IMR-90 (cell line): ENCODE measurements at regions not wholly inside any gene's neighbourhood (a gene's known extent, or its start where the extent isn't known, plus 50 kb on each side); places are given as distances from the start of the nearest gene placed in this dataset.

ENCODE experiments used
- ATAC-seq: fragments of 200-7000 bp; cut with Tn5 transposase; 2 replicates; pipeline ENCODE4 v1.9.1; 2020; ENCODE audit warnings: low read depth, mild to moderate bottlenecking, moderate library complexity
- BruUV-seq: library from RNA; stranded (reverse); fragments of 400-500 nt; replicated peaks from 2 replicates; lab custom pipeline; 2021; lab: Mats Ljungman, UMichigan
- CTCF ChIA-PET: fragments of 300-600 bp; formaldehyde crosslinking; extraction: SDS; loops from one replicate; lab custom pipeline; 2021; ENCODE audit warnings: antibody characterized with exemption; lab: Yijun Ruan, JAX
- POLR2A ChIA-PET: fragments of 300-600 bp; sonication (Branson Sonifier 250); formaldehyde crosslinking; loops from one replicate; lab custom pipeline; 2022; ENCODE audit warnings: antibody characterized with exemption; ENCODE audit not compliant: unreplicated experiment; lab: Charles Lee
- DNase-seq: peaks from one replicate; pipeline ENCODE4 v3.0.0; 2013
- H2AFZ ChIP-seq: replicated peaks from 2 replicates; pipeline ENCODE3; 2013; ENCODE audit warnings: low read length, mild to moderate bottlenecking; ENCODE audit not compliant: poor library complexity
- H2AK5ac ChIP-seq: 2 replicates; pipeline ENCODE4 v1.6.1; 2013; ENCODE audit warnings: low read depth, low read length, inconsistent platforms
- H2AK9ac ChIP-seq: replicated peaks from 2 replicates; pipeline ENCODE3; 2013; ENCODE audit warnings: mild to moderate bottlenecking, low read depth, low read length, moderate library complexity; ENCODE audit not compliant: poor library complexity
- H2BK120ac ChIP-seq: 2 replicates; pipeline ENCODE4 v1.6.1; 2013; ENCODE audit warnings: low read depth, low read length, inconsistent platforms
- H2BK15ac ChIP-seq: 3 replicates; pipeline ENCODE4 v1.6.1; 2013; ENCODE audit warnings: low read depth, low read length, inconsistent platforms
- H2BK20ac ChIP-seq: 2 replicates; pipeline ENCODE4 v1.6.1; 2013; ENCODE audit warnings: low read depth, mild to moderate bottlenecking, inconsistent platforms, low read length, moderate library complexity
- H2BK5ac ChIP-seq: 2 replicates; pipeline ENCODE4 v1.6.1; 2013; ENCODE audit warnings: mild to moderate bottlenecking, low read depth, low read length, inconsistent platforms; ENCODE audit not compliant: poor library complexity, severe bottlenecking
- H3K14ac ChIP-seq: replicated peaks from 2 replicates; pipeline ENCODE4 v1.6.1; 2013; ENCODE audit warnings: low read depth, low read length, inconsistent platforms
- H3K18ac ChIP-seq: 2 replicates; pipeline ENCODE4 v1.6.1; 2013; ENCODE audit warnings: low read depth, low read length, control low read depth
- H3K23ac ChIP-seq: 2 replicates; pipeline ENCODE4 v1.6.1; 2013; ENCODE audit warnings: low read depth, low read length, inconsistent platforms
- H3K27ac ChIP-seq: 2 replicates; pipeline ENCODE4 v1.5.1; 2013; ENCODE audit warnings: mild to moderate bottlenecking, control low read depth, low read length; ENCODE audit not compliant: insufficient read depth
- H3K27me3 ChIP-seq: 2 replicates; pipeline ENCODE4 v1.6.1; 2013; ENCODE audit warnings: low read length; ENCODE audit not compliant: control insufficient read depth, insufficient read depth
- H3K36me3 ChIP-seq: 2 replicates; pipeline ENCODE4 v1.6.1; 2013; ENCODE audit warnings: low read length, mixed read lengths; ENCODE audit not compliant: control insufficient read depth, insufficient read depth
- H3K4ac ChIP-seq: 2 replicates; pipeline ENCODE4 v1.6.1; 2013; ENCODE audit warnings: low read depth, low read length, inconsistent platforms
- H3K4me1 ChIP-seq: 2 replicates; pipeline ENCODE4 v1.6.1; 2013; ENCODE audit warnings: low read length, mixed read lengths; ENCODE audit not compliant: control insufficient read depth, insufficient read depth
- H3K4me2 ChIP-seq: 2 replicates; pipeline ENCODE4 v1.6.1; 2013; ENCODE audit warnings: low read depth, mild to moderate bottlenecking, control low read depth, low read length, moderate library complexity
- H3K4me3 ChIP-seq: 2 replicates; pipeline ENCODE4 v1.5.1; 2013; ENCODE audit warnings: low read depth, mild to moderate bottlenecking, control low read depth, low read length, moderate library complexity; ENCODE audit not compliant: insufficient read depth
- H3K56ac ChIP-seq: 2 replicates; pipeline ENCODE4 v1.6.1; 2013; ENCODE audit warnings: low read length, inconsistent platforms; ENCODE audit not compliant: insufficient read depth; ENCODE audit errors: extremely low read depth
- H3K79me1 ChIP-seq, 2 experiments: 2 replicates each; pipeline ENCODE4 v1.6.1; 2013; ENCODE audit warnings: low read length in 2 of 2, inconsistent platforms in 1 of 2, low read depth in 1 of 2
- H3K9ac ChIP-seq: 2 replicates; pipeline ENCODE4 v1.6.1; 2013; ENCODE audit warnings: low read depth, low read length, control low read depth
- H3K9me1 ChIP-seq: 2 replicates; pipeline ENCODE4 v1.6.1; 2013; ENCODE audit warnings: low read length, inconsistent platforms; ENCODE audit not compliant: insufficient read depth
- H3K9me3 ChIP-seq: 2 replicates; pipeline ENCODE4 v1.6.1; 2013; ENCODE audit warnings: low read length; ENCODE audit not compliant: control insufficient read depth, insufficient read depth
- H4K20me1 ChIP-seq: 2 replicates; pipeline ENCODE4 v1.6.1; 2013; ENCODE audit warnings: low read length, inconsistent platforms; ENCODE audit not compliant: insufficient read depth
- H4K5ac ChIP-seq: 2 replicates; pipeline ENCODE4 v1.6.1; 2013; ENCODE audit warnings: mild to moderate bottlenecking, low read depth, low read length, control low read depth
- H4K8ac ChIP-seq, 2 experiments: 2 replicates each; pipeline ENCODE4 v1.6.1; 2013; ENCODE audit warnings: low read depth in 2 of 2, low read length in 2 of 2, control low read depth in 1 of 2, inconsistent platforms in 1 of 2
- H4K91ac ChIP-seq: 2 replicates; pipeline ENCODE4 v1.6.1; 2013; ENCODE audit warnings: low read depth, low read length, inconsistent platforms; ENCODE audit not compliant: insufficient read depth
- BHLHE40 ChIP-seq: fragments of 150-350 bp; IDR thresholded peaks from 2 replicates; pipeline ENCODE4 v1.6.1; 2016; ENCODE audit warnings: mild to moderate bottlenecking, low read depth, low read length
- CHD1 ChIP-seq: IDR thresholded peaks from 2 replicates; pipeline ENCODE4 v1.6.1; 2012; ENCODE audit warnings: low read depth, low read length, improper control_type of control experiment
- MXI1 ChIP-seq: IDR thresholded peaks from 2 replicates; pipeline ENCODE4 v1.6.1; 2012; ENCODE audit warnings: low read depth, mild to moderate bottlenecking, low read length, moderate library complexity, borderline replicate concordance
- POLR2A ChIP-seq: IDR thresholded peaks from 2 replicates; pipeline ENCODE4 v1.6.1; 2012; ENCODE audit warnings: mild to moderate bottlenecking, low read depth, low read length
- RCOR1 ChIP-seq: IDR thresholded peaks from 2 replicates; pipeline ENCODE4 v1.6.1; 2012; ENCODE audit warnings: mild to moderate bottlenecking, low read length, improper control_type of control experiment; ENCODE audit not compliant: insufficient replicate concordance
- SMC3 ChIP-seq: fragments of 150-350 bp; IDR thresholded peaks from 2 replicates; pipeline ENCODE4 v1.6.1; 2016; ENCODE audit warnings: low read depth, mild to moderate bottlenecking, antibody characterized with exemption, low read length, moderate library complexity
- USF2 ChIP-seq: fragments of 150-350 bp; IDR thresholded peaks from 2 replicates; pipeline ENCODE4 v1.6.1; 2017; ENCODE audit warnings: mild to moderate bottlenecking, antibody characterized with exemption, low read length, low read depth
- WGBS, 2 experiments: methylation state at CpG; one replicate each; pipeline versions ENCODE4 v1.1.5 to v1.1.7; 2013; ENCODE audit warnings: missing lambda C conversion rate in 2 of 2; ENCODE audit not compliant: insufficient read length in 1 of 2; ENCODE audit errors: extremely low coverage in 2 of 2; 5-methylcytosine and 5-hydroxymethylcytosine counted together
- dilution Hi-C: fragments of 300-500 bp; cut with HindIII; formaldehyde crosslinking; loops from one replicate; pipeline ENCODE4 v1.14.3; 2018; ENCODE audit warnings: low sequenced_read_pairs; ENCODE audit not compliant: unreplicated experiment
- in situ Hi-C: fragments of 300-500 bp; cut with MboI; formaldehyde crosslinking; loops from 3 replicates; pipeline ENCODE4 v1.14.3; 2019; ENCODE audit warnings: low sequenced_read_pairs, inconsistent platforms, mixed read lengths
- intact Hi-C: fragments of 100-400 bp; cut with micrococcal nuclease; formaldehyde crosslinking; loops from 2 replicates; pipeline ENCODE4 v1.10.0; 2022

GRCh38 chrX:3465017-3465416 lies 118.6 kb upstream of the MXRA5 start:
- Histone ChIP-seq H3K4me1 (no peaks in the 10 kb centered on the region), H3K9ac (no peak overlapping the region), H2BK20ac (no peak overlapping the region), H2AK5ac (no peak overlapping the region), H2AFZ (no peak overlapping the region), H4K20me1 (no peaks in the 10 kb centered on the region), H3K36me3 (no peaks in the 10 kb centered on the region), H2AK9ac (no peak overlapping the region), H4K8ac (no peak overlapping the region), H3K4ac (no peak overlapping the region), H3K4me2 (no peak overlapping the region), H3K9me1 (no peaks in the 10 kb centered on the region), H3K56ac (no peak overlapping the region), H2BK120ac (no peak overlapping the region), H4K91ac (no peak overlapping the region), H3K14ac (no peak overlapping the region), H2BK15ac (no peak overlapping the region), H3K79me1 (no peaks in the 10 kb centered on the region), H3K27me3 (no peaks in the 10 kb centered on the region), H3K23ac (no peak overlapping the region), H2BK5ac (no peak overlapping the region), H3K9me3 (0 out of 2 replicates have a peak, but pooled peaks cover 2% of the 10 kb centered on the region), H3K27ac (no peak overlapping the region), H3K4me3 (no peak overlapping the region), H4K5ac (no peak overlapping the region), H3K18ac (no peak overlapping the region)
- dilution Hi-C loops, result no loop called here
- ATAC-seq, result no peak
- no CpG with 5 or more reads among the region's 5 CpGs for WGBS, 2 experiments
- in situ Hi-C loops, result no loop called here
- TF ChIP-seq MXI1, result no peak
- TF ChIP-seq BHLHE40, result no peak
- no peak for TF ChIP-seq USF2
- no peak for TF ChIP-seq CHD1
- no peak for TF ChIP-seq POLR2A
- TF ChIP-seq SMC3, result no peak
- TF ChIP-seq RCOR1, result no peak
- ChIA-PET CTCF (interaction anchor here (0.6 kb wide), 1 partner anchor 181 kb away, joined by 3 read pairs; no protein-coding TSS in a partner anchor), POLR2A (no interaction called here)
- BruUV-seq, result no TSS peak
- intact Hi-C loops, result no loop called here
- no peak for DNase-seq
